AG04450 (cell line): ENCODE measurements at regions not wholly inside any gene's neighbourhood (a gene's known extent, or its start where the extent isn't known, plus 50 kb on each side); places are given as distances from the start of the nearest gene placed in this dataset.
A peak's percentile ranks its signal among the peaks of the same experiment; 100 is the strongest.
"Not testable (repeated sequence)": the region's sequence is repeated elsewhere in the genome, so short reads cannot be mapped to it uniquely, and the experiment has no call there.

Experiments used
- CTCF ChIA-PET: fragments of 300-600, 350-600 bp; formaldehyde crosslinking; extraction: SDS; loops from one replicate; lab custom pipeline; 2022; ENCODE audit warnings: antibody characterized with exemption, inconsistent platforms; lab: Charles Lee
- POLR2A ChIA-PET: fragments of 350-600 bp; formaldehyde crosslinking; extraction: SDS; loops from one replicate; lab custom pipeline; 2021; ENCODE audit warnings: antibody characterized with exemption, inconsistent platforms; lab: Yijun Ruan, JAX
- DNase-seq: peaks from one replicate; pipeline ENCODE4 v3.0.0-alpha.2; 2011; ENCODE audit warnings: low read depth, low spot score
- H3K27ac ChIP-seq: one replicate; pipeline ENCODE4 v1.5.1; 2012; ENCODE audit warnings: low read depth, low read length, control low read depth
- H3K27me3 ChIP-seq: one replicate; pipeline ENCODE4 v1.6.0; 2012; ENCODE audit warnings: low read length; ENCODE audit not compliant: control insufficient read depth, insufficient read depth
- H3K4me3 ChIP-seq: 2 replicates; pipeline ENCODE4 v1.5.1; 2011; ENCODE audit warnings: mild to moderate bottlenecking, low read depth, low read length, control low read depth
- H3K9me3 ChIP-seq: 2 replicates; pipeline ENCODE4 v1.5.1; 2012; ENCODE audit warnings: low read length; ENCODE audit not compliant: control insufficient read depth, insufficient read depth
- CTCF ChIP-seq: IDR thresholded peaks from 2 replicates; pipeline ENCODE4 v1.5.1; 2011; ENCODE audit warnings: low read depth, low read length, control low read depth, inconsistent platforms

GRCh38 chr7:65746398-65746669 is 126.5 kb upstream of the VKORC1L1 start:
- Histone ChIP-seq H3K4me3 (no peak overlapping the region), H3K27me3 (no peaks in the 10 kb centered on the region), H3K9me3 (no peaks in the 10 kb centered on the region), H3K27ac (no peak overlapping the region)
- DNase-seq, result no peak
- ChIA-PET CTCF (no interaction called here), POLR2A (interaction anchor here (0.6 kb wide), 1 partner anchor 125 kb away, joined by 3 read pairs; no protein-coding TSS in a partner anchor)
- TF ChIP-seq CTCF, result no peak

GRCh38 chr7:65749039-65749438 is 123.8 kb upstream of the VKORC1L1 start:
- H3K9me3 ChIP-seq, result no peaks in the 10 kb centered on the region
- no peak overlapping the region for H3K27ac ChIP-seq
- ChIA-PET POLR2A (no interaction called here), CTCF (no interaction called here)
- TF ChIP-seq CTCF, result no peak
- DNase-seq, result no peak
- no peak overlapping the region for H3K4me3 ChIP-seq
- no peaks in the 10 kb centered on the region for H3K27me3 ChIP-seq

GRCh38 chr7:65749518-65749917 is 123.4 kb upstream of the VKORC1L1 start:
- H3K27ac ChIP-seq, result no peak overlapping the region
- H3K9me3 ChIP-seq, result no peaks in the 10 kb centered on the region
- TF ChIP-seq CTCF, result no peak
- no peaks in the 10 kb centered on the region for H3K27me3 ChIP-seq
- POLR2A ChIA-PET, result no interaction called here
- no peak for DNase-seq
- no peak overlapping the region for H3K4me3 ChIP-seq
- CTCF ChIA-PET, result no interaction called here

GRCh38 chr7:65750511-65751344 is 122.1 kb upstream of the VKORC1L1 start:
- peak; percentile 69 for DNase-seq
- H3K27ac ChIP-seq, result peak overlapping the region; percentile 90
- H3K27me3 ChIP-seq, result no peaks in the 10 kb centered on the region
- no peaks in the 10 kb centered on the region for H3K9me3 ChIP-seq
- TF ChIP-seq CTCF, result no peak
- H3K4me3 ChIP-seq, result peak overlapping the region; percentile 99
- POLR2A ChIA-PET, result interaction anchor here (0.6 to 0.7 kb wide), 2 partner anchors 52 to 257 kb away, joined by 3 read pairs; no protein-coding TSS in a partner anchor
- CTCF ChIA-PET, result no interaction called here

- H3K4me3 ChIP-seq, CTCF ChIA-PET, H3K27ac ChIP-seq, H3K9me3 ChIP-seq, DNase-seq, POLR2A ChIA-PET, H3K27me3 ChIP-seq: not testable (repeated sequence)
These were observed 118.8 kb upstream of the VKORC1L1 start for GRCh38 chr7:65754070-65754469.

- CTCF ChIA-PET, DNase-seq, H3K27ac ChIP-seq, POLR2A ChIA-PET, H3K27me3 ChIP-seq, H3K9me3 ChIP-seq, H3K4me3 ChIP-seq: not testable (repeated sequence)
These were observed 113.9 kb upstream of the VKORC1L1 start for GRCh38 chr7:65758991-65759390.

- CTCF ChIA-PET, DNase-seq, H3K27ac ChIP-seq, H3K27me3 ChIP-seq, POLR2A ChIA-PET, H3K9me3 ChIP-seq, H3K4me3 ChIP-seq: not testable (repeated sequence)
These were observed 110.2 kb upstream of the VKORC1L1 start for GRCh38 chr7:65762712-65763111.

GRCh38 chr7:65763114-65763513 is 109.8 kb upstream of the VKORC1L1 start:
- H3K9me3 ChIP-seq, CTCF ChIA-PET, POLR2A ChIA-PET, DNase-seq, H3K27ac ChIP-seq, H3K27me3 ChIP-seq, H3K4me3 ChIP-seq: not testable (repeated sequence)
